ENCODE measurements at regions not wholly inside any gene's neighbourhood (a gene's known extent, or its start where the extent isn't known, plus 50 kb on each side); places are given as distances from the start of the nearest gene placed in this dataset.

DNA sequence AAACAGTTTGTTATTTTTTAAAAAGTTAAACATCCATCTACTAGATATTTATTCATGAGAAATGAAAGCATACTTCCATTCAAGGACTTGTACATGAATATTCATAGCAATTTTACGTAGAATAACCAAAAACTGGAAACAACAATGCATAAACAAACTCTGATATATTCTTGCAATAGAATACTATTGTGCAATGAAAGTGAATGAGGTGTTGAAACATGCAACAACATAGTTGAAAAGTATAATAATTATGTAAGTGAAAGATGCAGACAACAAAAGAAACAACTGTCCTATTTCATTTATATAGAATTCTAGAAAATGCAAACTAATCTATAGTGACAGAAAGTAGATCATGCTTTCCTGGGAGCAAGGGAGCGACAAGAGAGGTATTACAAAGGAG is 206.6 kb upstream of the KLHL29 start:
- TF ChIP-seq CTCF (IDR thresholded peaks at IDR 0.05; ENCODE audit: insufficient read depth, low read depth, low read length, missing control alignments), result no peak
- no peak for DNase-seq (ENCODE audit: low read depth)
- H3K4me3 ChIP-seq (ENCODE audit: low read length), result no peak overlapping the region

- TF ChIP-seq CTCF (IDR thresholded peaks at IDR 0.05; ENCODE audit: insufficient read depth, low read depth, low read length, missing control alignments), result no peak
- H3K4me3 ChIP-seq (ENCODE audit: low read length), result no peak overlapping the region
- DNase-seq (ENCODE audit: low read depth), result no peak
These were observed 201.2 kb upstream of the KLHL29 start for GRCh38 chr2:23183733-23184132.

GRCh38 chr2:23198316-23199114 is 186.5 kb upstream of the KLHL29 start:
- H3K4me3 ChIP-seq (ENCODE audit: low read length), result no peak overlapping the region
- TF ChIP-seq CTCF (IDR thresholded peaks at IDR 0.05; ENCODE audit: insufficient read depth, low read depth, low read length, missing control alignments), result no peak
- no peak for DNase-seq (ENCODE audit: low read depth)

DNA sequence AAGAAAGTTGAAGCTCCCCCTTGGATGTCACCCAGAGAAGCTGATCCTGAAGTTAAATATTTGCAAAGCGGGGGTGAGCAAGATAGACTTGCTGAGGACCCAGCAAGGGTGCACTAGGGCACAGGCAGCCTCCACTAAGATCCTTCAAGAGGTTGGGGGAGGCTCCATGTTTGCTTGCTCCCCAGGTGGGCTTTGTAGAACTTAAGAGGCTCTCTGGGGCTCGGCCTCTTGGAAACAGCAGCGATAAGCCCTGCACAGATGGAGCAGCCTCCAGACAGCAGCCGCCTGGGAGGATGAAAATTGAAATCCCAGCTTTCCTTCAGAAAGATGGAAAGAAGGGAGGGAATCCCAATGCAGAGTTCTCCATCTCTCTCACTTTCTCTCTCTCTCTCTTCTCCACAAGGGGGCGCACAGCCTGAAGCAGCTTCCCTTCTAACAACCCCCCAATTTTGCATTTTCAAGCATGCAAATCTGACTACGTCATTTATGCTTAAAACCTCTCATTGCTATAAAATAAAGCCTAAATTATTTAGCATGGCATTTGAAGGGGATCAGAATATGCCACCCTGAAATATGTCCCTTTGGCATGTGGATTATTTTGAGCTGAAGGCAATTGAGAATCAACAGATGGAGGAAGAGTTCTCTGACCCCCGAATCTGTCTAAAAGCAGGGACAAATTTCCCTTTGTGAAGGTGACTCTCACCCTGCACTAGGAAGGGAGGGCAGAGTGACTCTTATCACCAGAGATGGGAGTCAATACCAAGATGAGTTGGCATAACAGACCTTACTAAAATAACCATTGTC is 185.7 kb upstream of the KLHL29 start:
- DNase-seq (ENCODE audit: low read depth), result peak; percentile 32
- TF ChIP-seq CTCF (IDR thresholded peaks at IDR 0.05; ENCODE audit: insufficient read depth, low read depth, low read length, missing control alignments), result peak; percentile 59

DNA sequence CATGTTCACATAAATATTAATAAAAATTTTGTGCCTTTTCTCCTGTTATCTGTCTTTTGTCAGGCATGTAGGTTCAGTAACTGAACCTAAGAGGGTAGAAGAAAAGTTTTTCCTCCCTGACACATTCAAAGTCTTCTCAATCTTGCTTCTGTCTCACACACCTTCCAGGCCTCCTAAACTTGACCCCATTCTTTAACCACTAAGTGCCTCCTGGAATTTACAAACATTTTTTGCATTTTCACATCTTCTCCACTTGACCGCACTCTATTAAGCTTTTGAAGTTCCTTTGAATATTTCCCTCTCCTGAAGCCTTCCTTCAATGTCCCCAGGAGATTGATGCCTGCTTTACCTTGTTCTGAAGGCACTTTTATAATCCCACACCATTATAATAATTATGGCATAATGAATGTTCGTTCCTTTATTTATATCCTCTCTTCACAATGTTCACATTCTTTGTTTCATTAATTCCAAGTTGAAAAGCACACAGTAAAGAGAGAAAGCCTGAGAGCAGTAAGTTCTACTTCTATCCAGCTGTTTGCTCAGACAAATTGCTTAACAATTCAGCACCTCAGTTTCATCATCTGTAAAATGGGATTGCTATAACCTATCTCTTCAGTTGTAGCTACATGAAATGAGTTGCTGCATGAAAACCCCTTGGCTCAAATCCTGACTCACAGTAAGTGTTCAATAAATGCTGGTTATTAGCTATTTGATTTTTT is 184.8 kb upstream of the KLHL29 start:
- DNase-seq (ENCODE audit: low read depth), result no peak
- no peak for TF ChIP-seq CTCF (IDR thresholded peaks at IDR 0.05; ENCODE audit: insufficient read depth, low read depth, low read length, missing control alignments)
- H3K4me3 ChIP-seq (ENCODE audit: low read length), result no peak overlapping the region

More for the DNA sequence above, 185.7 kb upstream of the KLHL29 start:
- no peak overlapping the region for H3K4me3 ChIP-seq (ENCODE audit: low read length)

GRCh38 chr2:23200787-23201114 is 184.2 kb upstream of the KLHL29 start:
- H3K4me3 ChIP-seq (ENCODE audit: low read length), result no peak overlapping the region
- DNase-seq (ENCODE audit: low read depth), result no peak
- TF ChIP-seq CTCF (IDR thresholded peaks at IDR 0.05; ENCODE audit: insufficient read depth, low read depth, low read length, missing control alignments), result no peak

Data from epithelial cell of esophagus (primary cell).